Ishikawa (cell line): ENCODE measurements at regions not wholly inside any gene's neighbourhood (a gene's known extent, or its start where the extent isn't known, plus 50 kb on each side); places are given as distances from the start of the nearest gene placed in this dataset.

ENCODE experiments used
- CEBPB ChIP-seq: IDR thresholded peaks from 2 replicates; pipeline ENCODE4 v1.6.1; 2012
- CREB1 ChIP-seq: IDR thresholded peaks from 2 replicates; pipeline ENCODE4 v1.6.1; 2012; ENCODE audit warnings: low read depth
- EGR1 ChIP-seq: IDR thresholded peaks from 2 replicates; pipeline ENCODE4 v1.6.1; 2012
- EP300 ChIP-seq: IDR thresholded peaks from 2 replicates; pipeline ENCODE4 v1.6.1; 2012; ENCODE audit warnings: borderline replicate concordance
- FOXM1 ChIP-seq: IDR thresholded peaks from 2 replicates; pipeline ENCODE4 v1.6.1; 2012; ENCODE audit warnings: low read depth, borderline replicate concordance
- MAX ChIP-seq: IDR thresholded peaks from 2 replicates; pipeline ENCODE4 v1.6.1; 2012
- NFIC ChIP-seq: IDR thresholded peaks from 2 replicates; pipeline ENCODE4 v1.6.1; 2012
- RAD21 ChIP-seq: IDR thresholded peaks from 2 replicates; pipeline ENCODE4 v1.6.1; 2012; ENCODE audit warnings: low read depth
- REST ChIP-seq: IDR thresholded peaks from 2 replicates; pipeline ENCODE4 v1.6.1; 2012; ENCODE audit warnings: low read depth, mild to moderate bottlenecking
- TAF1 ChIP-seq: IDR thresholded peaks from 2 replicates; pipeline ENCODE4 v1.6.1; 2012; ENCODE audit warnings: low read depth, mild to moderate bottlenecking
- TCF12 ChIP-seq: IDR thresholded peaks from 2 replicates; pipeline ENCODE4 v1.6.1; 2012; ENCODE audit warnings: low read depth
- TEAD4 ChIP-seq: IDR thresholded peaks from 2 replicates; pipeline ENCODE4 v1.6.1; 2012
- USF1 ChIP-seq: IDR thresholded peaks from 2 replicates; pipeline ENCODE4 v1.6.1; 2012
- YY1 ChIP-seq: IDR thresholded peaks from 2 replicates; pipeline ENCODE4 v1.6.1; 2012; ENCODE audit warnings: low read depth
- ZBTB7A ChIP-seq: IDR thresholded peaks from 2 replicates; pipeline ENCODE4 v1.6.1; 2012; ENCODE audit warnings: low read depth

GRCh38 chr1:96095849-96096612 lies 625.6 kb upstream of the PTBP2 start:
- TF ChIP-seq MAX (no peak), TAF1 (no peak), USF1 (no peak), RAD21 (no peak), ZBTB7A (no peak), EGR1 (no peak), TEAD4 (no peak), REST (no peak), CEBPB (no peak), TCF12 (no peak), FOXM1 (no peak), YY1 (no peak), NFIC (no peak), EP300 (no peak)

GRCh38 chr1:96096613-96097321 lies 624.8 kb upstream of the PTBP2 start:
- TF ChIP-seq EP300: no peak

GRCh38 chr1:96104506-96104905 lies 617.1 kb upstream of the PTBP2 start:
- TF ChIP-seq YY1: no peak
- no peak for TF ChIP-seq NFIC
- TF ChIP-seq RAD21: no peak
- no peak for TF ChIP-seq TEAD4

GRCh38 chr1:96104906-96105305 lies 616.7 kb upstream of the PTBP2 start:
- TF ChIP-seq TCF12 (no peak), NFIC (no peak), FOXM1 (no peak), EP300 (no peak), YY1 (no peak), RAD21 (no peak), USF1 (no peak)

GRCh38 chr1:96116731-96117130 lies 604.9 kb upstream of the PTBP2 start:
- TF ChIP-seq NFIC: no peak
- TF ChIP-seq CEBPB: no peak
- TF ChIP-seq USF1: no peak
- no peak for TF ChIP-seq YY1
- no peak for TF ChIP-seq FOXM1
- TF ChIP-seq EP300: no peak
- no peak for TF ChIP-seq TEAD4
- TF ChIP-seq TCF12: no peak
- TF ChIP-seq ZBTB7A: no peak

GRCh38 chr1:96130432-96130831 lies 591.2 kb upstream of the PTBP2 start:
- no peak for TF ChIP-seq RAD21
- TF ChIP-seq TEAD4: no peak

GRCh38 chr1:96144636-96145035 lies 576.9 kb upstream of the PTBP2 start:
- TF ChIP-seq CREB1 (no peak), RAD21 (no peak), YY1 (no peak)

- TF ChIP-seq TEAD4: no peak
- TF ChIP-seq YY1: no peak
- no peak for TF ChIP-seq EP300
- TF ChIP-seq CEBPB: no peak
- no peak for TF ChIP-seq MAX
- no peak for TF ChIP-seq ZBTB7A
- TF ChIP-seq TCF12: no peak
- no peak for TF ChIP-seq TAF1
- TF ChIP-seq REST: no peak
- TF ChIP-seq NFIC: no peak
- TF ChIP-seq RAD21: no peak
- TF ChIP-seq EGR1: no peak
- TF ChIP-seq FOXM1: no peak
Observed at GRCh38 chr1:96145492-96145891, 576.1 kb upstream of the PTBP2 start.
